H1 (cell line): ENCODE measurements at regions not wholly inside any gene's neighbourhood (a gene's known extent, or its start where the extent isn't known, plus 50 kb on each side); places are given as distances from the start of the nearest gene placed in this dataset.

ENCODE experiments used
- CTCF ChIA-PET: fragments of 300-600 bp; sonication (Branson Sonifier 250); formaldehyde crosslinking; loops from one replicate; lab custom pipeline; 2021; ENCODE audit not compliant: partially characterized antibody; lab: Charles Lee
- POLR2A ChIA-PET: fragments of 300-600 bp; sonication (Branson Sonifier 250); formaldehyde crosslinking; loops from one replicate; lab custom pipeline; 2021; ENCODE audit warnings: inconsistent platforms; ENCODE audit not compliant: partially characterized antibody; lab: Charles Lee
- DNase-seq, 2 experiments: peaks; one replicate each; pipeline versions ENCODE4 v3.0.0 to v3.0.0-alpha.2; 2010 to 2022; ENCODE audit warnings: low spot score in 2 of 2, low read depth in 1 of 2, mixed read lengths in 1 of 2
- FAIRE-seq: peaks from 2 replicates; lab custom pipeline; 2011; peaks lifted over from hg19 to GRCh38; lab: Jason Lieb, UNC
- H2AFZ ChIP-seq: 2 replicates; pipeline ENCODE4 v1.8.1; 2012; ENCODE audit warnings: low read length, inconsistent platforms
- H2AK5ac ChIP-seq: 2 replicates; pipeline ENCODE4 v1.6.1; 2013; ENCODE audit warnings: low read depth, low read length
- H2BK120ac ChIP-seq: replicated peaks from 2 replicates; pipeline ENCODE3; 2013; ENCODE audit warnings: low read depth, low read length, inconsistent platforms
- H2BK12ac ChIP-seq: 2 replicates; pipeline ENCODE4 v1.6.1; 2013; ENCODE audit warnings: low read depth, low read length
- H2BK15ac ChIP-seq: 2 replicates; pipeline ENCODE4 v1.6.1; 2013; ENCODE audit warnings: low read length
- H2BK20ac ChIP-seq: 2 replicates; pipeline ENCODE4 v1.6.1; 2013; ENCODE audit warnings: low read length
- H2BK5ac ChIP-seq: 2 replicates; pipeline ENCODE4 v1.6.1; 2013; ENCODE audit warnings: low read depth, low read length
- H3K14ac ChIP-seq: 2 replicates; pipeline ENCODE4 v1.6.1; 2013; ENCODE audit warnings: inconsistent platforms; ENCODE audit not compliant: insufficient read length
- H3K18ac ChIP-seq: 2 replicates; pipeline ENCODE4 v1.6.1; 2013; ENCODE audit warnings: low read length; ENCODE audit errors: extremely low read depth
- H3K23ac ChIP-seq: 2 replicates; pipeline ENCODE4 v1.6.1; 2013; ENCODE audit warnings: inconsistent platforms; ENCODE audit not compliant: insufficient read length
- H3K23me2 ChIP-seq: 2 replicates; pipeline ENCODE4 v1.6.1; 2013; ENCODE audit warnings: low read depth, low read length
- H3K27ac ChIP-seq: 2 replicates; pipeline ENCODE4 v1.6.1; 2011; ENCODE audit warnings: low read depth, low read length, inconsistent platforms
- H3K27me3 ChIP-seq, 4 experiments: replicated peaks in 1 of 4; 1 replicate in 1 of 4; 2 replicates in 3 of 4; pipeline versions ENCODE4 v1.6.1 to v1.8.1; 2011 to 2013; ENCODE audit warnings: low read length in 3 of 4, mild to moderate bottlenecking in 3 of 4, inconsistent platforms in 2 of 4, mixed read lengths in 2 of 4, moderate library complexity in 1 of 4; ENCODE audit not compliant: control insufficient read depth in 3 of 4, insufficient read depth in 3 of 4; ENCODE audit errors: extremely low read depth in 1 of 4
- H3K36me3 ChIP-seq, 4 experiments: 2 replicates each; pipeline versions ENCODE4 v1.6.1 to v1.8.1; 2011 to 2013; ENCODE audit warnings: mild to moderate bottlenecking in 4 of 4, low read length in 3 of 4, moderate library complexity in 2 of 4, control low read depth in 1 of 4, inconsistent platforms in 1 of 4; ENCODE audit not compliant: insufficient read depth in 4 of 4, control insufficient read depth in 2 of 4
- H3K4ac ChIP-seq: replicated peaks from 2 replicates; pipeline ENCODE3; 2013; ENCODE audit warnings: low read length, low read depth, mixed read lengths, inconsistent platforms; ENCODE audit not compliant: insufficient read length
- H3K4me1 ChIP-seq, 4 experiments: replicated peaks in 1 of 4; 1 replicate in 1 of 4; 2 replicates in 3 of 4; pipeline versions ENCODE4 v1.6.1 to v1.8.1; 2011 to 2013; ENCODE audit warnings: low read length in 3 of 4, inconsistent platforms in 2 of 4, mixed read lengths in 1 of 4; ENCODE audit not compliant: insufficient read depth in 4 of 4, control insufficient read depth in 3 of 4
- H3K4me2 ChIP-seq, 2 experiments: 2 replicates each; pipeline versions ENCODE4 v1.6.1 to v1.8.1; 2011 to 2013; ENCODE audit warnings: low read depth in 2 of 2, low read length in 2 of 2, control low read depth in 1 of 2, inconsistent platforms in 1 of 2, mild to moderate bottlenecking in 1 of 2; ENCODE audit not compliant: insufficient read depth in 1 of 2
- H3K4me3 ChIP-seq, 4 experiments: fragments of 200-600, 300-600 bp in 1 of 4; sonication (generic), shearing (Covaris generic), sonication (Bioruptor Twin) in 1 of 4; 2 replicates each; pipeline versions ENCODE4 v1.5.1 to v1.8.1; 2011 to 2016; ENCODE audit warnings: low read length in 4 of 4, low read depth in 3 of 4, control low read depth in 2 of 4, inconsistent platforms in 2 of 4, mild to moderate bottlenecking in 2 of 4, mixed read lengths in 1 of 4, moderate library complexity in 1 of 4; ENCODE audit not compliant: insufficient read depth in 2 of 4; ENCODE audit errors: extremely low read depth in 1 of 4
- H3K56ac ChIP-seq: replicated peaks from 2 replicates; pipeline ENCODE3; 2013; ENCODE audit warnings: low read depth, mild to moderate bottlenecking, mixed read lengths, low read length, inconsistent platforms; ENCODE audit not compliant: insufficient read length
- H3K79me1 ChIP-seq: 2 replicates; pipeline ENCODE4 v1.6.1; 2013; ENCODE audit warnings: low read depth, low read length, control low read depth
- H3K79me2 ChIP-seq, 2 experiments: 2 replicates each; pipeline versions ENCODE4 v1.6.1 to v1.8.1; 2012 to 2013; ENCODE audit warnings: low read length in 2 of 2, mild to moderate bottlenecking in 2 of 2, inconsistent platforms in 1 of 2; ENCODE audit not compliant: insufficient read depth in 2 of 2, control insufficient read depth in 1 of 2
- H3K9ac ChIP-seq, 4 experiments: replicated peaks in 1 of 4; 1 replicate in 1 of 4; 2 replicates in 3 of 4; pipeline versions ENCODE4 v1.6.1 to v1.8.1; 2011 to 2013; ENCODE audit warnings: low read depth in 3 of 4, low read length in 3 of 4, control low read depth in 2 of 4, mild to moderate bottlenecking in 2 of 4, moderate library complexity in 2 of 4, inconsistent platforms in 1 of 4; ENCODE audit errors: extremely low read depth in 1 of 4
- H3K9me3 ChIP-seq, 2 experiments: 2 replicates each; pipeline versions ENCODE4 v1.6.1 to v1.8.1; 2012 to 2013; ENCODE audit warnings: mild to moderate bottlenecking in 2 of 2, moderate library complexity in 2 of 2, control low read depth in 1 of 2, inconsistent platforms in 1 of 2, low read depth in 1 of 2, low read length in 1 of 2, mixed read lengths in 1 of 2; ENCODE audit not compliant: insufficient read depth in 2 of 2
- H4K20me1 ChIP-seq, 2 experiments: replicated peaks in 1 of 2; 2 replicates each; pipeline versions ENCODE3 to v1.8.1; 2011 to 2013; ENCODE audit warnings: inconsistent platforms in 2 of 2, low read length in 2 of 2, mild to moderate bottlenecking in 1 of 2; ENCODE audit not compliant: insufficient read depth in 2 of 2, control insufficient read depth in 1 of 2
- H4K5ac ChIP-seq: 2 replicates; pipeline ENCODE4 v1.6.1; 2013; ENCODE audit warnings: low read length, low read depth, mixed read lengths, inconsistent platforms; ENCODE audit not compliant: insufficient read length
- H4K8ac ChIP-seq: 2 replicates; pipeline ENCODE4 v1.8.0; 2013; ENCODE audit warnings: mild to moderate bottlenecking, moderate library complexity, low read length, inconsistent platforms; ENCODE audit not compliant: insufficient read depth; ENCODE audit errors: extremely low read depth
- H4K91ac ChIP-seq: replicated peaks from 2 replicates; pipeline ENCODE3; 2013; ENCODE audit warnings: low read length, mixed read lengths, inconsistent platforms; ENCODE audit not compliant: insufficient read length
- CBX5 ChIP-seq: fragments of 300-800, 300-1000 bp; sonication (generic); IDR thresholded peaks from 2 replicates; pipeline ENCODE4 v1.7.1; 2016; ENCODE audit warnings: antibody characterized with exemption, low read length, low read depth
- GABPA ChIP-seq: IDR thresholded peaks from 2 replicates; pipeline ENCODE4 v1.6.1; 2011; ENCODE audit warnings: mild to moderate bottlenecking, low read length, moderate library complexity, borderline replicate concordance; ENCODE audit not compliant: insufficient read depth
- JUN ChIP-seq: IDR thresholded peaks from 2 replicates; pipeline ENCODE4 v1.6.1; 2011; ENCODE audit warnings: low read depth, mild to moderate bottlenecking, improper control_type of control experiment, low read length
- POLR2AphosphoS5 ChIP-seq: IDR thresholded peaks from 2 replicates; pipeline ENCODE4 v1.6.1; 2011; ENCODE audit warnings: low read depth, low read length
- TCF12 ChIP-seq: IDR thresholded peaks from 2 replicates; pipeline ENCODE4 v1.6.1; 2011; ENCODE audit warnings: low read depth, mild to moderate bottlenecking, low read length
- WGBS, 2 experiments: shearing (Covaris generic) in 1 of 2; methylation state at CpG; one replicate each; pipeline versions ENCODE4 v1.1.6 to v1.1.7; 2013 to 2015; ENCODE audit warnings: low lambda C conversion rate in 2 of 2, mixed read lengths in 2 of 2, inconsistent platforms in 1 of 2, low coverage in 1 of 2, missing lambda C conversion rate in 1 of 2; ENCODE audit not compliant: insufficient replicate concordance in 2 of 2, insufficient coverage in 1 of 2, insufficient read length in 1 of 2; ENCODE audit errors: extremely low coverage in 1 of 2, missing lambda C conversion rate in 1 of 2; 5-methylcytosine and 5-hydroxymethylcytosine counted together

DNA sequence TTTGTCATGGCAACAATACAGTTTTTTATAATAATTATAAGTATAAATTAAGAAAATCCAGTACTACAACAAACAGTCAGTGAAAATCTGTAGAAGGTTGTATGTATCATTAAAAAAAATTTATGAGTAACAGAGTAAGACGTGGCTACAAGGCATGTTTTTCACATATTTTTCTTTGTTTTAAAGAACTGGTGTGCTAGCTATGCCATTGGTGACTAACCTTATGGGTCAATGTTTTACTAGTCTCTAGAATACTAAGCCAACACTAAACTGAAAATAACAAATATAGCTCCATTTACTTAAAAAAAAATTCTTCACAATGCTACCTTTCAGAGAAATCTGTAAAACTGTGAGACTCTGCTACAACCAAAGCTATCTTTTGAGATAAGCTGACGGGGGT lies 261.5 kb downstream of the ADGRL2 start:
- Histone ChIP-seq H3K9me3 (no peaks in the 10 kb centered on the region), H4K8ac (no peak overlapping the region), H2AK5ac (no peak overlapping the region), H3K36me3 (no peaks in the 10 kb centered on the region), H4K5ac (no peak overlapping the region), H2BK5ac (no peak overlapping the region), H2BK120ac (no peak overlapping the region), H4K91ac (no peak overlapping the region), H3K79me2 (no peaks in the 10 kb centered on the region), H3K23me2 (no peaks in the 10 kb centered on the region), H3K4me2 (no peak overlapping the region), H3K56ac (no peak overlapping the region), H3K4me3 (no peak overlapping the region), H3K23ac (no peak overlapping the region), H2AFZ (no peak overlapping the region), H3K79me1 (no peaks in the 10 kb centered on the region), H3K4me1 (peaks cover 0 to 3% (median 0%) of the 10 kb centered on the region in 4 experiments; a peak in 1 of 7 replicates), H2BK15ac (no peak overlapping the region), H2BK20ac (no peak overlapping the region), H3K18ac (no peak overlapping the region), H3K27ac (no peak overlapping the region), H4K20me1 (no peaks in the 10 kb centered on the region), H3K14ac (no peak overlapping the region), H3K27me3 (no peaks in the 10 kb centered on the region), H2BK12ac (no peak overlapping the region), H3K4ac (no peak overlapping the region), H3K9ac (no peak overlapping the region)
- POLR2A ChIA-PET = no interaction called here
- no peak for FAIRE-seq
- WGBS, 2 experiments = 83% methylated on average over 2 of the region's 2 CpGs; no CpG with 5 or more reads in 1 of the 2 experiments
- CTCF ChIA-PET = no interaction called here
- TF ChIP-seq CBX5 = no peak
- TF ChIP-seq JUN = no peak
- no peak for TF ChIP-seq POLR2AphosphoS5
- TF ChIP-seq GABPA = no peak
- no peak for TF ChIP-seq TCF12
- DNase-seq = no peak
